NCI-H446 (cell line): ENCODE measurements at regions not wholly inside any gene's neighbourhood (a gene's known extent, or its start where the extent isn't known, plus 50 kb on each side); places are given as distances from the start of the nearest gene placed in this dataset.
"Not testable (repeated sequence)": the region's sequence is repeated elsewhere in the genome, so short reads cannot be mapped to it uniquely, and the experiment has no call there.

Experiments used
- DNase-seq, 2 experiments: peaks; one replicate each; lab custom pipeline; 2025; lab: John Stamatoyannopoulos, UW

- not testable (repeated sequence) for DNase-seq
These were observed 58.0 kb upstream of the RAP1B start for GRCh38 chr12:68552605-68553195.

- no peak for DNase-seq
These were observed 53.5 kb upstream of the RAP1B start for GRCh38 chr12:68557011-68557730.

GRCh38 chr12:68559246-68559645, 51.5 kb upstream of the RAP1B start:
- no peak for DNase-seq

GRCh38 chr12:68559984-68560850, 50.5 kb upstream of the RAP1B start:
- peak; percentile 19 to 79 for DNase-seq

- DNase-seq, result no peak
These were observed 49.8 kb upstream of the RAP1B start for GRCh38 chr12:68560851-68561422.
